GM12878 (cell line): ENCODE measurements at regions not wholly inside any gene's neighbourhood (a gene's known extent, or its start where the extent isn't known, plus 50 kb on each side); places are given as distances from the start of the nearest gene placed in this dataset.

Experiments
- ATAC-seq: fragments of 200-7000 bp; cut with Tn5 transposase; 3 replicates; pipeline ENCODE4 v1.9.1; 2020; ENCODE audit warnings: mild to moderate bottlenecking, moderate library complexity
- BruUV-seq: library from RNA; stranded (reverse); fragments of 400-500 nt; replicated peaks from 2 replicates; lab custom pipeline; 2021; lab: Mats Ljungman, UMichigan
- CTCF ChIA-PET: fragments of 300-600 bp; sonication (Branson Sonifier 250); formaldehyde crosslinking; extraction: SDS; loops from one replicate; lab custom pipeline; 2021; ENCODE audit warnings: inconsistent platforms; lab: Yijun Ruan, JAX
- POLR2A ChIA-PET: fragments of 350-600 bp; formaldehyde crosslinking; extraction: SDS; loops from one replicate; lab custom pipeline; 2021; ENCODE audit warnings: inconsistent platforms; lab: Charles Lee
- RAD21 ChIA-PET: fragments of 300-600 bp; sonication (Branson Sonifier 250); formaldehyde crosslinking; loops from one replicate; lab custom pipeline; 2023; ENCODE audit warnings: antibody characterized with exemption; ENCODE audit not compliant: unreplicated experiment; lab: Charles Lee
- SMC1A ChIA-PET: fragments of 300-600 bp; sonication (Branson Sonifier 250); formaldehyde crosslinking; loops from one replicate; lab custom pipeline; 2023; ENCODE audit not compliant: unreplicated experiment, uncharacterized antibody; lab: Charles Lee
- DNase-seq: peaks from one replicate; pipeline ENCODE4 v3.0.0-alpha.2; 2011; ENCODE audit warnings: low read depth, low spot score
- FAIRE-seq: peaks from 3 replicates; lab custom pipeline; 2011; peaks lifted over from hg19 to GRCh38; lab: Jason Lieb, UNC
- H2AFZ ChIP-seq: 2 replicates; pipeline ENCODE4 v1.6.0; 2011; ENCODE audit warnings: low read depth, low read length, control low read depth; ENCODE audit not compliant: control insufficient read depth
- H3K27ac ChIP-seq: 2 replicates; pipeline ENCODE4 v1.5.1; 2011; ENCODE audit warnings: control low read depth; ENCODE audit not compliant: control insufficient read depth, insufficient read depth
- H3K27me3 ChIP-seq, 2 experiments: replicated peaks in 1 of 2; 2 replicates each; pipeline versions ENCODE4 v1.6.0 to v1.6.1; 2011; ENCODE audit warnings: low read length in 1 of 2; ENCODE audit not compliant: control insufficient read depth in 2 of 2, insufficient read depth in 2 of 2
- H3K36me3 ChIP-seq, 2 experiments: 2 replicates each; pipeline ENCODE4 v1.5.1; 2011; ENCODE audit warnings: low read length in 1 of 2; ENCODE audit not compliant: control insufficient read depth in 2 of 2, insufficient read depth in 2 of 2
- H3K4me1 ChIP-seq: 2 replicates; pipeline ENCODE4 v1.6.1; 2011; ENCODE audit warnings: mild to moderate bottlenecking, low read length, moderate library complexity, mixed read lengths; ENCODE audit not compliant: control insufficient read depth, insufficient read depth
- H3K4me2 ChIP-seq: 2 replicates; pipeline ENCODE4 v1.6.0; 2011; ENCODE audit warnings: control low read depth; ENCODE audit not compliant: control insufficient read depth, insufficient read depth
- H3K4me3 ChIP-seq: fragments of 200-600 bp; sonication (generic); 2 replicates; pipeline ENCODE4 v1.5.1; 2016
- H3K79me2 ChIP-seq: 2 replicates; pipeline ENCODE4 v1.6.0; 2011; ENCODE audit warnings: low read length; ENCODE audit not compliant: control insufficient read depth, insufficient read depth
- H3K9ac ChIP-seq: 2 replicates; pipeline ENCODE4 v1.8.0; 2011; ENCODE audit warnings: low read length, control low read depth, mixed read lengths; ENCODE audit not compliant: control insufficient read depth, insufficient read depth
- H3K9me3 ChIP-seq: replicated peaks from 3 replicates; pipeline ENCODE4 v1.5.1; 2011; ENCODE audit warnings: mild to moderate bottlenecking, low read length; ENCODE audit not compliant: control insufficient read depth, insufficient read depth
- H4K20me1 ChIP-seq: 2 replicates; pipeline ENCODE4 v1.6.0; 2011; ENCODE audit not compliant: control insufficient read depth, insufficient read depth
- CBFB ChIP-seq: IDR thresholded peaks from 2 replicates; pipeline ENCODE4 v1.6.1; 2016; ENCODE audit warnings: antibody characterized with exemption, low read depth
- CTCF ChIP-seq, 3 experiments: IDR thresholded peaks in 2 of 3; conservative IDR thresholded peaks in 1 of 3; 2 replicates each; pipeline ENCODE4 v1.5.1; 2011; ENCODE audit warnings: low read depth in 3 of 3, low read length in 3 of 3, mild to moderate bottlenecking in 3 of 3, control low read depth in 2 of 3, moderate library complexity in 2 of 3, inconsistent platforms in 1 of 3, mixed read lengths in 1 of 3; ENCODE audit not compliant: control insufficient read depth in 2 of 3, insufficient read depth in 1 of 3; ENCODE audit errors: extremely low read depth in 1 of 3
- E2F8 ChIP-seq: fragments of 450-650 bp; IDR thresholded peaks from 2 replicates; pipeline ENCODE4 v1.6.1; 2018; ENCODE audit warnings: mild to moderate bottlenecking, low read depth, moderate library complexity; ENCODE audit not compliant: partially characterized antibody
- EZH2 ChIP-seq: IDR thresholded peaks from 2 replicates; pipeline ENCODE4 v1.6.1; 2012; ENCODE audit warnings: low read depth, mild to moderate bottlenecking, control low read depth, inconsistent platforms, low read length, borderline replicate concordance; ENCODE audit not compliant: control insufficient read depth
- MAX ChIP-seq: IDR thresholded peaks from 2 replicates; pipeline ENCODE4 v1.6.1; 2012; ENCODE audit warnings: low read depth, low read length, improper control_type of control experiment
- NFYB ChIP-seq: IDR thresholded peaks from 2 replicates; pipeline ENCODE4 v1.6.1; 2011; ENCODE audit warnings: low read depth, mild to moderate bottlenecking, low read length, improper control_type of control experiment, moderate library complexity; ENCODE audit not compliant: insufficient read depth
- POLR2A ChIP-seq: IDR thresholded peaks from 2 replicates; pipeline ENCODE4 v1.6.1; 2011; ENCODE audit warnings: low read depth, mild to moderate bottlenecking, low read length
- POLR2AphosphoS5 ChIP-seq: IDR thresholded peaks from 2 replicates; pipeline ENCODE4 v1.6.1; 2011; ENCODE audit warnings: mild to moderate bottlenecking, low read length, inconsistent platforms
- RBBP5 ChIP-seq: fragments of 200-600 bp; sonication (generic); conservative IDR thresholded peaks from 2 replicates; pipeline ENCODE4 v1.6.1; 2016
- RFX5 ChIP-seq: IDR thresholded peaks from 2 replicates; pipeline ENCODE4 v1.6.1; 2011; ENCODE audit warnings: low read depth, low read length, improper control_type of control experiment
- SMC3 ChIP-seq: IDR thresholded peaks from 2 replicates; pipeline ENCODE4 v1.6.1; 2011; ENCODE audit warnings: low read length, improper control_type of control experiment, borderline replicate concordance
- SUZ12 ChIP-seq: fragments of 200-600 bp; sonication (generic); IDR thresholded peaks from one replicate; pipeline ENCODE4 v1.6.1; 2018; ENCODE audit warnings: antibody characterized with exemption, mild to moderate bottlenecking; ENCODE audit not compliant: unreplicated experiment
- TBL1XR1 ChIP-seq: IDR thresholded peaks from 2 replicates; pipeline ENCODE4 v1.6.1; 2012; ENCODE audit warnings: low read depth, low read length, improper control_type of control experiment
- ZBED1 ChIP-seq: IDR thresholded peaks from 2 replicates; pipeline ENCODE4 v1.6.1; 2016; ENCODE audit warnings: borderline replicate concordance
- ZNF207 ChIP-seq: fragments of 450-650 bp; IDR thresholded peaks from 2 replicates; pipeline ENCODE4 v1.6.1; 2014; ENCODE audit warnings: antibody characterized with exemption, mild to moderate bottlenecking, borderline replicate concordance
- WGBS: methylation state at CpG from one replicate; pipeline ENCODE4 v1.1.6; 2016; ENCODE audit warnings: low lambda C conversion rate; ENCODE audit not compliant: insufficient replicate concordance, insufficient coverage; ENCODE audit errors: missing lambda C conversion rate; 5-methylcytosine and 5-hydroxymethylcytosine counted together
- in situ Hi-C: fragments of 300-500 bp; cut with MboI; formaldehyde crosslinking; loops from 9 replicates; pipeline ENCODE4 v1.14.3; 2018; ENCODE audit warnings: mixed read lengths
- intact Hi-C: fragments of 100-400 bp; cut with micrococcal nuclease; formaldehyde crosslinking; loops from one replicate; pipeline ENCODE4 v1.14.2; 2022; ENCODE audit not compliant: unreplicated experiment
- TF ChIP-seq, protein P1 (sequence below): fragments of 450-650 bp; formaldehyde crosslinking; IDR thresholded peaks from 2 replicates; pipeline ENCODE4 v1.4.0; 2022; ENCODE audit warnings: mild to moderate bottlenecking, moderate library complexity

DNA sequence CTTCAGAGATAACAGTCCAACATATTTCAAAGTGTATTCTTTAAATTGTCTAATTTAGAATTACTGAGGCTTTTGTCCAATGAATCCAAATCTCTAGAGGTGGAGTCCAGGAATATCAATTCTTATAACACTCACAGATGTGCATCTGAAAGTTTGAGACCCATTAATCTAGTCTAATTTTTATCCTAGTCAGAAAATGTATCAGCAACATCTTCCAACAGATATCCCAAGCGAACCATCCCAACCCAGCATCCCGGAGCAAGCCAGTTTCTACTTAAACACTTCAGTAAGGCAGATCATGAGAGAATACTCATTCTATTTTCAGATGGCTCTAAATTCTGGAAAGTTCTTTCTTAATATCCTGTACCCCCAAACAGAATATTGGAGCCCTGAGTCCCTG lies 113.5 kb downstream of the BBS10 start:
- Histone ChIP-seq H2AFZ (no peak overlapping the region), H3K27ac (no peak overlapping the region), H3K9me3 (no peaks in the 10 kb centered on the region), H3K4me3 (no peak overlapping the region), H4K20me1 (no peaks in the 10 kb centered on the region), H3K79me2 (no peaks in the 10 kb centered on the region), H3K4me1 (no peaks in the 10 kb centered on the region), H3K9ac (no peak overlapping the region), H3K36me3 (no peaks in the 10 kb centered on the region), H3K4me2 (no peak overlapping the region), H3K27me3 (no peaks in the 10 kb centered on the region)
- WGBS, result 64% methylated on average over 2 of the region's 2 CpGs
- ChIA-PET SMC1A (no interaction called here), POLR2A (no interaction called here), RAD21 (no interaction called here), CTCF (no interaction called here)
- no peak for FAIRE-seq
- ATAC-seq, result no peak
- no peak for DNase-seq
- no TSS peak for BruUV-seq
- intact Hi-C loops (no loop called here), in situ Hi-C loops (no loop called here)
- no peak for TF ChIP-seq EZH2
- no peak for TF ChIP-seq POLR2A
- no peak for TF ChIP-seq ZNF207
- no peak for TF ChIP-seq SUZ12
- no peak for TF ChIP-seq ZBED1
- TF ChIP-seq CTCF (IDR thresholded peaks at IDR 0.05 in 2 of 3, conservative IDR thresholded peaks at IDR 0.05 in 1 of 3; ENCODE audit: control insufficient read depth in 2 of 3, extremely low read depth in 1 of 3, insufficient read depth in 1 of 3, low read depth in 3 of 3, low read length in 3 of 3), result no peak
- TF ChIP-seq, protein P1, sequence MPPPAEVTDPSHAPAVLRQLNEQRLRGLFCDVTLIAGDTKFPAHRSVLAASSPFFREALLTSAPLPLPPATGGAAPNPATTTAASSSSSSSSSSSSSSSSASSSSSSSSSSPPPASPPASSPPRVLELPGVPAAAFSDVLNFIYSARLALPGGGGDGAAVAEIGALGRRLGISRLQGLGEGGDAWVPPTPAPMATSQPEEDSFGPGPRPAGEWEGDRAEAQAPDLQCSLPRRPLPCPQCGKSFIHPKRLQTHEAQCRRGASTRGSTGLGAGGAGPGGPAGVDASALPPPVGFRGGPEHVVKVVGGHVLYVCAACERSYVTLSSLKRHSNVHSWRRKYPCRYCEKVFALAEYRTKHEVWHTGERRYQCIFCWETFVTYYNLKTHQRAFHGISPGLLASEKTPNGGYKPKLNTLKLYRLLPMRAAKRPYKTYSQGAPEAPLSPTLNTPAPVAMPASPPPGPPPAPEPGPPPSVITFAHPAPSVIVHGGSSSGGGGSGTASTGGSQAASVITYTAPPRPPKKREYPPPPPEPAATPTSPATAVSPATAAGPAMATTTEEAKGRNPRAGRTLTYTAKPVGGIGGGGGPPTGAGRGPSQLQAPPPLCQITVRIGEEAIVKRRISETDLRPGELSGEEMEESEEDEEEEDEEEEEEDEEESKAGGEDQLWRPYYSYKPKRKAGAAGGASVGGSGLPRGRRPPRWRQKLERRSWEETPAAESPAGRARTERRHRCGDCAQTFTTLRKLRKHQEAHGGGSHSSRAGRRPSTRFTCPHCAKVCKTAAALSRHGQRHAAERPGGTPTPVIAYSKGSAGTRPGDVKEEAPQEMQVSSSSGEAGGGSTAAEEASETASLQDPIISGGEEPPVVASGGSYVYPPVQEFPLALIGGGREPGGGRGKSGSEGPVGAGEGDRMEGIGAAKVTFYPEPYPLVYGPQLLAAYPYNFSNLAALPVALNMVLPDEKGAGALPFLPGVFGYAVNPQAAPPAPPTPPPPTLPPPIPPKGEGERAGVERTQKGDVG, result no peak
- TF ChIP-seq POLR2AphosphoS5, result no peak
- TF ChIP-seq SMC3, result no peak
- no peak for TF ChIP-seq RBBP5
- TF ChIP-seq RFX5, result no peak
- TF ChIP-seq MAX, result no peak
- no peak for TF ChIP-seq CBFB
- no peak for TF ChIP-seq TBL1XR1
- TF ChIP-seq E2F8, result no peak
- no peak for TF ChIP-seq NFYB
